ENCODE measurements at regions not wholly inside any gene's neighbourhood (a gene's known extent, or its start where the extent isn't known, plus 50 kb on each side); places are given as distances from the start of the nearest gene placed in this dataset.
"Not testable (repeated sequence)": the region's sequence is repeated elsewhere in the genome, so short reads cannot be mapped to it uniquely, and the experiment has no call there.

DNA sequence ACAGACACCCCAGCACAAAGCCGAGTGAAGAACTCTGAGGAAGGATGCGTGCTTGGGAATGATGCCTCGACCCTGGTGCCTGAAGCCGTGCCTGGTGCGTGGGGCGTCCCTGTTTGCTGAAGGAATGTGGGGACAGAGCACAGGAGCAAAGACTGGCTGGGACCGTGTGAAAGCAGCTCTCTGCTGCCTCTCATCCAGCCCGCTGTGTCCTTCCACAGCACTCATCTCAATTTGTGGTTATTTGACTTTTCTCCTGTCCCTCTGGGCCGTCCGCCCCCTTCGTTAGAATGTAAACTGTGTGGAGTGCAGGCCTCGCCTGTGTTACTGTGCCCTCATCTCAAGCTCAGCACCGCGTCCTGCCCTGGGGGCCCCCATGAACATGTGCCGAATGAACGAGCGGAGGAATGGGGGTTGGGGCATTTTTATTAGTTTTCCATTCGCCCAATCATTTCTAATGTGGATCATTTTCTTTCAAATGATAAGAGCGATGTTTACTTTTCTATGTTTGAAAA lies 155.5 kb downstream of the NPIPB11 start:
- TF ChIP-seq, protein P1, sequence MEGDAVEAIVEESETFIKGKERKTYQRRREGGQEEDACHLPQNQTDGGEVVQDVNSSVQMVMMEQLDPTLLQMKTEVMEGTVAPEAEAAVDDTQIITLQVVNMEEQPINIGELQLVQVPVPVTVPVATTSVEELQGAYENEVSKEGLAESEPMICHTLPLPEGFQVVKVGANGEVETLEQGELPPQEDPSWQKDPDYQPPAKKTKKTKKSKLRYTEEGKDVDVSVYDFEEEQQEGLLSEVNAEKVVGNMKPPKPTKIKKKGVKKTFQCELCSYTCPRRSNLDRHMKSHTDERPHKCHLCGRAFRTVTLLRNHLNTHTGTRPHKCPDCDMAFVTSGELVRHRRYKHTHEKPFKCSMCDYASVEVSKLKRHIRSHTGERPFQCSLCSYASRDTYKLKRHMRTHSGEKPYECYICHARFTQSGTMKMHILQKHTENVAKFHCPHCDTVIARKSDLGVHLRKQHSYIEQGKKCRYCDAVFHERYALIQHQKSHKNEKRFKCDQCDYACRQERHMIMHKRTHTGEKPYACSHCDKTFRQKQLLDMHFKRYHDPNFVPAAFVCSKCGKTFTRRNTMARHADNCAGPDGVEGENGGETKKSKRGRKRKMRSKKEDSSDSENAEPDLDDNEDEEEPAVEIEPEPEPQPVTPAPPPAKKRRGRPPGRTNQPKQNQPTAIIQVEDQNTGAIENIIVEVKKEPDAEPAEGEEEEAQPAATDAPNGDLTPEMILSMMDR (IDR thresholded peaks at IDR 0.05) = not testable (repeated sequence)
- not testable (repeated sequence) for TF ChIP-seq POLR2A (IDR thresholded peaks at IDR 0.05)

Data from testis (tissue), 2 donors.